Body of pancreas (tissue), 4 donors: ENCODE measurements at regions not wholly inside any gene's neighbourhood (a gene's known extent, or its start where the extent isn't known, plus 50 kb on each side); places are given as distances from the start of the nearest gene placed in this dataset.

Source experiments
- ATAC-seq: fragments of 150-250 bp; one replicate; pipeline ENCODE4 v1.9.1; 2016
- DNase-seq, 4 donors: peaks; one replicate each; pipeline ENCODE4 v3.0.0-alpha.2; 2019
- H3K27ac ChIP-seq, 4 donors: fragments of 200-600 bp; sonication (generic); 1 replicate in 3 of 4; 2 replicates in 1 of 4; pipeline versions ENCODE4 v1.5.1 to v1.6.1; 2016 to 2019; ENCODE audit warnings: mild to moderate bottlenecking in 1 of 4, mixed read lengths in 1 of 4, moderate library complexity in 1 of 4
- H3K27me3 ChIP-seq, 2 donors: fragments of 200-600 bp; sonication (generic); one replicate each; pipeline ENCODE4 v1.6.0; 2016; ENCODE audit warnings: mild to moderate bottlenecking in 1 of 2
- H3K36me3 ChIP-seq, 2 donors: fragments of 200-600 bp; sonication (generic); replicated peaks in 1 of 2; 2 replicates each; pipeline ENCODE4 v1.5.1; 2016; ENCODE audit warnings: low read depth in 2 of 2; ENCODE audit not compliant: insufficient read depth in 1 of 2
- H3K4me1 ChIP-seq: fragments of 200-600 bp; sonication (generic); one replicate; pipeline ENCODE4 v1.6.0; 2016
- H3K4me3 ChIP-seq, 2 donors: fragments of 200-600 bp; sonication (generic); 1 replicate in 1 of 2; 2 replicates in 1 of 2; pipeline ENCODE4 v1.5.1; 2016 to 2019
- H3K9me3 ChIP-seq, 3 donors: fragments of 200-600 bp; sonication (generic); 1 replicate in 2 of 3; 2 replicates in 1 of 3; pipeline ENCODE4 v1.5.1; 2016
- CTCF ChIP-seq, 7 experiments: fragments of 450-650 bp in 4 of 7; fragments of 200-600 bp in 3 of 7; sonication (generic) in 3 of 7; IDR thresholded peaks; one replicate each; pipeline ENCODE4 v1.5.1; 2016 to 2019; ENCODE audit warnings: antibody characterized with exemption in 7 of 7
- POLR2A ChIP-seq, 3 donors: fragments of 450-650 bp; IDR thresholded peaks; one replicate each; pipeline ENCODE4 v1.6.1; 2016; ENCODE audit warnings: antibody characterized with exemption in 3 of 3, mild to moderate bottlenecking in 2 of 3
- WGBS, 2 donors: methylation state at CpG; one replicate each; pipeline ENCODE4 v1.1.5; 2017; 5-methylcytosine and 5-hydroxymethylcytosine counted together
- intact Hi-C: fragments of 100-400 bp; cut with DNase I; formaldehyde crosslinking; loops from one replicate; pipeline ENCODE4 v1.15.1; 2023

- H3K4me1 ChIP-seq, result no peaks in the 10 kb centered on the region
- H3K36me3 ChIP-seq, result no peaks in the 10 kb centered on the region
- no peaks in the 10 kb centered on the region for H3K9me3 ChIP-seq
- DNase-seq (no peak), ATAC-seq (no peak)
- H3K27me3 ChIP-seq, result no peaks in the 10 kb centered on the region
- intact Hi-C loops, result no loop called here
- TF ChIP-seq POLR2A (IDR thresholded peaks at IDR 0.05) (no peak), CTCF (IDR thresholded peaks at IDR 0.05) (no peak)
- no peak overlapping the region for H3K4me3 ChIP-seq
- no peak overlapping the region for H3K27ac ChIP-seq
- WGBS, 2 donors, result 55 to 70% methylated on average over 1 of the region's 1 CpG
These were observed 1227.8 kb downstream of the SORCS3 start for GRCh38 chr10:105868935-105869334.

GRCh38 chr10:105864854-105865253 lies 1223.8 kb downstream of the SORCS3 start:
- ATAC-seq (no peak), DNase-seq (no peak)
- intact Hi-C loops, result no loop called here
- Histone ChIP-seq H3K36me3 (no peaks in the 10 kb centered on the region), H3K27me3 (no peaks in the 10 kb centered on the region), H3K9me3 (no peaks in the 10 kb centered on the region), H3K4me1 (no peaks in the 10 kb centered on the region), H3K4me3 (no peak overlapping the region), H3K27ac (no peak overlapping the region)
- TF ChIP-seq CTCF (IDR thresholded peaks at IDR 0.05), result no peak
- 81 to 94% methylated on average over 2 of the region's 2 CpGs for WGBS, 2 donors

GRCh38 chr10:105857268-105858264 lies 1216.5 kb downstream of the SORCS3 start:
- Histone ChIP-seq H3K9me3 (no peaks in the 10 kb centered on the region), H3K27me3 (no peaks in the 10 kb centered on the region), H3K4me3 (no peak overlapping the region), H3K27ac (no peak overlapping the region), H3K4me1 (peaks cover 4% of the 10 kb centered on the region), H3K36me3 (no peaks in the 10 kb centered on the region)
- ATAC-seq (no peak), DNase-seq (no peak)
- TF ChIP-seq CTCF (IDR thresholded peaks at IDR 0.05), result no peak
- TF ChIP-seq POLR2A (IDR thresholded peaks at IDR 0.05), result no peak
- 16 to 29% methylated on average over 4 of the region's 4 CpGs for WGBS, 2 donors
- intact Hi-C loops, result no loop called here

- no peaks in the 10 kb centered on the region for H3K9me3 ChIP-seq
- H3K27me3 ChIP-seq, result no peaks in the 10 kb centered on the region
- H3K27ac ChIP-seq, result no peak overlapping the region
- H3K36me3 ChIP-seq, result no peaks in the 10 kb centered on the region
- TF ChIP-seq POLR2A (IDR thresholded peaks at IDR 0.05), result no peak
- intact Hi-C loops, result no loop called here
- DNase-seq (no peak), ATAC-seq (no peak)
- 53 to 60% methylated on average over 2 of the region's 2 CpGs for WGBS, 2 donors
- H3K4me3 ChIP-seq, result no peak overlapping the region
- H3K4me1 ChIP-seq, result peaks cover 4% of the 10 kb centered on the region
These were observed 1214.7 kb downstream of the SORCS3 start for GRCh38 chr10:105855791-105856190.

- DNase-seq, result no peak
- no peak for ATAC-seq
- WGBS, 2 donors, result 72 to 81% methylated on average over 12 of the region's 12 CpGs
- Histone ChIP-seq H3K4me3 (no peak overlapping the region), H3K36me3 (no peaks in the 10 kb centered on the region), H3K27ac (no peak overlapping the region), H3K27me3 (no peaks in the 10 kb centered on the region), H3K4me1 (no peaks in the 10 kb centered on the region), H3K9me3 (no peaks in the 10 kb centered on the region)
- intact Hi-C loops, result no loop called here
- TF ChIP-seq CTCF (IDR thresholded peaks at IDR 0.05), result no peak
- TF ChIP-seq POLR2A (IDR thresholded peaks at IDR 0.05), result no peak
These were observed 1203.8 kb downstream of the SORCS3 start for GRCh38 chr10:105844676-105845570.
